Ecto neural progenitor cell (in vitro differentiated cells): ENCODE measurements at regions not wholly inside any gene's neighbourhood (a gene's known extent, or its start where the extent isn't known, plus 50 kb on each side); places are given as distances from the start of the nearest gene placed in this dataset.

Experiments used
- DNase-seq: peaks from one replicate; pipeline ENCODE4 v3.0.0-alpha.2; 2018; ENCODE audit warnings: low spot score

- no peak for DNase-seq
Observed at GRCh38 chr11:86119077-86119476, 50.2 kb upstream of the PICALM start.
